Activated CD4-positive, CD25-positive, alpha-beta regulatory T cell treated with anti-CD3 and anti-CD28 coated beads, Interleukin-2, amount 50 U/mL, for 16 hours (primary cell): ENCODE measurements at regions not wholly inside any gene's neighbourhood (a gene's known extent, or its start where the extent isn't known, plus 50 kb on each side); places are given as distances from the start of the nearest gene placed in this dataset.
"Not testable (repeated sequence)": the region's sequence is repeated elsewhere in the genome, so short reads cannot be mapped to it uniquely, and the experiment has no call there.

Experiments used
- DNase-seq: peaks from one replicate; pipeline ENCODE4 v3.0.0-alpha.2; 2020; ENCODE audit warnings: low read depth, low spot score

- DNase-seq, result no peak
These were observed 63.8 kb upstream of the WNT7B start for GRCh38 chr22:46040471-46041465.

- DNase-seq, result no peak
These were observed 64.7 kb upstream of the WNT7B start for GRCh38 chr22:46041642-46042041.

- DNase-seq, result no peak
These were observed 65.8 kb upstream of the WNT7B start for GRCh38 chr22:46042786-46043185.

GRCh38 chr22:46043339-46043738 lies 66.4 kb upstream of the WNT7B start:
- no peak for DNase-seq

- no peak for DNase-seq
These were observed 67.1 kb upstream of the WNT7B start for GRCh38 chr22:46043816-46044620.

- DNase-seq, result no peak
These were observed 67.9 kb upstream of the WNT7B start for GRCh38 chr22:46044621-46045458.

- DNase-seq, result no peak
These were observed 68.7 kb upstream of the WNT7B start for GRCh38 chr22:46045459-46046298.

- no peak for DNase-seq
These were observed 69.3 kb upstream of the WNT7B start for GRCh38 chr22:46046299-46046685.

- no peak for DNase-seq
These were observed 70.3 kb upstream of the WNT7B start for GRCh38 chr22:46047226-46047625.

- DNase-seq, result no peak
These were observed 71.1 kb upstream of the WNT7B start for GRCh38 chr22:46047841-46048595.

- DNase-seq, result not testable (repeated sequence)
These were observed 71.7 kb upstream of the WNT7B start for GRCh38 chr22:46048661-46049060.

GRCh38 chr22:46049726-46050450 lies 72.9 kb upstream of the WNT7B start:
- DNase-seq, result no peak

GRCh38 chr22:46050451-46050845 lies 73.5 kb upstream of the WNT7B start:
- no peak for DNase-seq

GRCh38 chr22:46050916-46051614 lies 74.1 kb upstream of the WNT7B start:
- DNase-seq, result no peak

- no peak for DNase-seq
These were observed 74.7 kb upstream of the WNT7B start for GRCh38 chr22:46051646-46052045.

GRCh38 chr22:46052331-46052771 lies 75.4 kb upstream of the WNT7B start:
- DNase-seq, result no peak

- DNase-seq, result no peak
These were observed 76.0 kb upstream of the WNT7B start for GRCh38 chr22:46052801-46053562.

GRCh38 chr22:46053563-46054090 lies 76.7 kb upstream of the WNT7B start:
- DNase-seq, result no peak
